Gastroesophageal sphincter (tissue), 4 donors: ENCODE measurements at regions not wholly inside any gene's neighbourhood (a gene's known extent, or its start where the extent isn't known, plus 50 kb on each side); places are given as distances from the start of the nearest gene placed in this dataset.

Source experiments
- ATAC-seq: fragments of 150-250 bp; one replicate; pipeline ENCODE4 v1.9.1; 2016; ENCODE audit warnings: mild to moderate bottlenecking, moderate library complexity
- H3K27ac ChIP-seq, 4 donors: fragments of 200-600 bp; sonication (generic) in 3 of 4; 1 replicate in 3 of 4; 2 replicates in 1 of 4; pipeline ENCODE4 v1.5.1; 2016 to 2019
- H3K27me3 ChIP-seq: fragments of 200-600 bp; sonication (generic); one replicate; pipeline ENCODE4 v1.5.1; 2019
- H3K36me3 ChIP-seq, 2 donors: fragments of 200-600 bp; sonication (generic); one replicate each; pipeline ENCODE4 v1.5.1; 2019; ENCODE audit warnings: control low read depth in 1 of 2
- H3K4me1 ChIP-seq, 3 donors: fragments of 200-600 bp; sonication (generic); 1 replicate in 2 of 3; 2 replicates in 1 of 3; pipeline ENCODE4 v1.5.1; 2016 to 2019; ENCODE audit warnings: control low read depth in 2 of 3
- H3K4me3 ChIP-seq, 2 donors: fragments of 200-600 bp; sonication (generic); one replicate each; pipeline ENCODE4 v1.5.1; 2019; ENCODE audit warnings: mild to moderate bottlenecking in 1 of 2, moderate library complexity in 1 of 2
- H3K9me3 ChIP-seq, 3 donors: fragments of 200-600 bp; sonication (generic); one replicate each; pipeline ENCODE4 v1.5.1; 2017 to 2019; ENCODE audit warnings: control low read depth in 2 of 3
- CTCF ChIP-seq, 4 experiments: fragments of 200-600 bp in 2 of 4; fragments of 450-650 bp in 2 of 4; sonication (generic) in 1 of 4; IDR thresholded peaks; one replicate each; pipeline ENCODE4 v1.5.1; 2017 to 2019; ENCODE audit warnings: antibody characterized with exemption in 4 of 4, mild to moderate bottlenecking in 2 of 4, moderate library complexity in 2 of 4
- EP300 ChIP-seq: sonication (generic); formaldehyde crosslinking; IDR thresholded peaks from one replicate; pipeline ENCODE4 v1.6.1; 2017; ENCODE audit warnings: antibody characterized with exemption, mild to moderate bottlenecking
- POLR2A ChIP-seq, 2 donors: fragments of 450-650 bp; IDR thresholded peaks; one replicate each; pipeline ENCODE4 v1.6.1; 2017; ENCODE audit warnings: antibody characterized with exemption in 2 of 2, mild to moderate bottlenecking in 2 of 2, moderate library complexity in 1 of 2
- POLR2AphosphoS5 ChIP-seq: sonication (generic); formaldehyde crosslinking; IDR thresholded peaks from one replicate; pipeline ENCODE4 v1.6.1; 2017; ENCODE audit warnings: antibody characterized with exemption
- WGBS, 2 donors: methylation state at CpG; one replicate each; pipeline ENCODE4 v1.1.5; 2018; ENCODE audit warnings: low coverage in 1 of 2; 5-methylcytosine and 5-hydroxymethylcytosine counted together

- 43 to 65% methylated on average over 2 to 3 of the region's 3 CpGs for WGBS, 2 donors
Observed at GRCh38 chr1:199269241-199269640, 630.4 kb downstream of the PTPRC start.

GRCh38 chr1:199272139-199272544, 633.3 kb downstream of the PTPRC start:
- Histone ChIP-seq H3K27me3 (no peaks in the 10 kb centered on the region), H3K4me1 (no peaks in the 10 kb centered on the region), H3K4me3 (no peak overlapping the region), H3K27ac (no peak overlapping the region), H3K9me3 (no peaks in the 10 kb centered on the region), H3K36me3 (no peaks in the 10 kb centered on the region)
- TF ChIP-seq CTCF (IDR thresholded peaks at IDR 0.05) (no peak), POLR2A (IDR thresholded peaks at IDR 0.05) (no peak), EP300 (no peak), POLR2AphosphoS5 (no peak)
- no peak for ATAC-seq
- WGBS, 2 donors: 56% methylated on average over 3 of the region's 3 CpGs

More at GRCh38 chr1:199269241-199269640, 630.4 kb downstream of the PTPRC start:
- no peak for ATAC-seq
- Histone ChIP-seq H3K27me3 (no peaks in the 10 kb centered on the region), H3K4me1 (no peaks in the 10 kb centered on the region), H3K27ac (no peak overlapping the region), H3K36me3 (no peaks in the 10 kb centered on the region), H3K9me3 (no peaks in the 10 kb centered on the region), H3K4me3 (no peak overlapping the region)
- no peak for TF ChIP-seq POLR2A (IDR thresholded peaks at IDR 0.05)
- no peak for TF ChIP-seq POLR2AphosphoS5
- TF ChIP-seq EP300: no peak
- TF ChIP-seq CTCF (IDR thresholded peaks at IDR 0.05): no peak

GRCh38 chr1:199272628-199273086, 633.8 kb downstream of the PTPRC start:
- no peak overlapping the region for H3K27ac ChIP-seq
- TF ChIP-seq CTCF (IDR thresholded peaks at IDR 0.05) (no peak), EP300 (no peak), POLR2A (IDR thresholded peaks at IDR 0.05) (no peak)
- H3K9me3 ChIP-seq: no peaks in the 10 kb centered on the region
- no peaks in the 10 kb centered on the region for H3K27me3 ChIP-seq
- 18 to 30% methylated on average over 3 of the region's 3 CpGs for WGBS, 2 donors
- ATAC-seq: no peak
- H3K36me3 ChIP-seq: no peaks in the 10 kb centered on the region
- H3K4me3 ChIP-seq: no peak overlapping the region
- no peaks in the 10 kb centered on the region for H3K4me1 ChIP-seq

GRCh38 chr1:199273837-199274379, 635.1 kb downstream of the PTPRC start:
- WGBS, 2 donors: 37 to 72% methylated on average over 2 of the region's 2 CpGs
- H3K4me3 ChIP-seq: no peak overlapping the region
- no peak overlapping the region for H3K27ac ChIP-seq
- no peaks in the 10 kb centered on the region for H3K4me1 ChIP-seq
- no peaks in the 10 kb centered on the region for H3K27me3 ChIP-seq
- ATAC-seq: no peak
- H3K36me3 ChIP-seq: no peaks in the 10 kb centered on the region
- TF ChIP-seq POLR2A (IDR thresholded peaks at IDR 0.05): no peak
- TF ChIP-seq EP300: no peak
- no peak for TF ChIP-seq POLR2AphosphoS5
- no peak for TF ChIP-seq CTCF (IDR thresholded peaks at IDR 0.05)
- no peaks in the 10 kb centered on the region for H3K9me3 ChIP-seq

GRCh38 chr1:199279067-199279466, 640.2 kb downstream of the PTPRC start:
- Histone ChIP-seq H3K4me1 (no peaks in the 10 kb centered on the region), H3K4me3 (no peak overlapping the region), H3K27me3 (no peaks in the 10 kb centered on the region), H3K27ac (no peak overlapping the region), H3K36me3 (no peaks in the 10 kb centered on the region), H3K9me3 (no peaks in the 10 kb centered on the region)
- ATAC-seq: no peak
- TF ChIP-seq POLR2A (IDR thresholded peaks at IDR 0.05): no peak
